ENCODE measurements at regions not wholly inside any gene's neighbourhood (a gene's known extent, or its start where the extent isn't known, plus 50 kb on each side); places are given as distances from the start of the nearest gene placed in this dataset.
A peak's percentile ranks its signal among the peaks of the same experiment; 100 is the strongest.
"Not testable (repeated sequence)": the region's sequence is repeated elsewhere in the genome, so short reads cannot be mapped to it uniquely, and the experiment has no call there.

- DNase-seq (ENCODE audit: low spot score), result no peak
Observed at GRCh38 chr3:106265704-106266103, 396.9 kb upstream of the CBLB start.

- no peak for DNase-seq (ENCODE audit: low spot score)
Observed at GRCh38 chr3:106268696-106269095, 399.9 kb upstream of the CBLB start.

GRCh38 chr3:106272302-106272701 lies 403.5 kb upstream of the CBLB start:
- no peak for DNase-seq (ENCODE audit: low spot score)

- DNase-seq (ENCODE audit: low spot score), result no peak
Observed at GRCh38 chr3:106275592-106275991, 406.8 kb upstream of the CBLB start.

GRCh38 chr3:106276151-106276550 lies 407.3 kb upstream of the CBLB start:
- DNase-seq (ENCODE audit: low spot score), result no peak

GRCh38 chr3:106276755-106277612 lies 408.2 kb upstream of the CBLB start:
- no peak for DNase-seq (ENCODE audit: low spot score)

- no peak for DNase-seq (ENCODE audit: low spot score)
Observed at GRCh38 chr3:106277731-106278130, 408.9 kb upstream of the CBLB start.

- no peak for DNase-seq (ENCODE audit: low spot score)
Observed at GRCh38 chr3:106281221-106281620, 412.4 kb upstream of the CBLB start.

GRCh38 chr3:106282943-106283342 lies 414.1 kb upstream of the CBLB start:
- DNase-seq (ENCODE audit: low spot score), result no peak

- no peak for DNase-seq (ENCODE audit: low spot score)
Observed at GRCh38 chr3:106288781-106289180, 420.0 kb upstream of the CBLB start.

GRCh38 chr3:106290304-106290997 lies 421.6 kb upstream of the CBLB start:
- no peak for DNase-seq (ENCODE audit: low spot score)

GRCh38 chr3:106293161-106293560 lies 424.3 kb upstream of the CBLB start:
- no peak for DNase-seq (ENCODE audit: low spot score)

GRCh38 chr3:106294121-106294520 lies 425.3 kb upstream of the CBLB start:
- no peak for DNase-seq (ENCODE audit: low spot score)

- no peak for DNase-seq (ENCODE audit: low spot score)
Observed at GRCh38 chr3:106296062-106296461, 427.2 kb upstream of the CBLB start.

GRCh38 chr3:106299300-106300098 lies 430.7 kb upstream of the CBLB start:
- DNase-seq (ENCODE audit: low spot score), result peak; percentile 28

- peak; percentile 39 for DNase-seq (ENCODE audit: low spot score)
Observed at GRCh38 chr3:106302451-106303221, 433.8 kb upstream of the CBLB start.

- no peak for DNase-seq (ENCODE audit: low spot score)
Observed at GRCh38 chr3:106303766-106304165, 435.0 kb upstream of the CBLB start.

- no peak for DNase-seq (ENCODE audit: low spot score)
Observed at GRCh38 chr3:106305127-106305526, 436.3 kb upstream of the CBLB start.

- no peak for DNase-seq (ENCODE audit: low spot score)
Observed at GRCh38 chr3:106305882-106306435, 437.1 kb upstream of the CBLB start.

- DNase-seq (ENCODE audit: low spot score), result no peak
Observed at GRCh38 chr3:106309274-106309673, 440.5 kb upstream of the CBLB start.

GRCh38 chr3:106309798-106310197 lies 441.0 kb upstream of the CBLB start:
- DNase-seq (ENCODE audit: low spot score), result not testable (repeated sequence)
